Neuronal stem cell (in vitro differentiated cells): ENCODE measurements at regions not wholly inside any gene's neighbourhood (a gene's known extent, or its start where the extent isn't known, plus 50 kb on each side); places are given as distances from the start of the nearest gene placed in this dataset.
A peak's percentile ranks its signal among the peaks of the same experiment; 100 is the strongest.

Experiments used
- DNase-seq: peaks from one replicate; pipeline ENCODE4 v3.0.0-alpha.2; 2013; ENCODE audit warnings: low spot score
- H2AFZ ChIP-seq: one replicate; pipeline ENCODE4 v1.6.1; 2013; ENCODE audit warnings: mild to moderate bottlenecking, low read length, inconsistent platforms
- H2AK5ac ChIP-seq: 2 replicates; pipeline ENCODE4 v1.6.1; 2013; ENCODE audit warnings: low read depth, mild to moderate bottlenecking, inconsistent platforms, low read length, moderate library complexity, mixed read lengths
- H2BK120ac ChIP-seq: 2 replicates; pipeline ENCODE4 v1.6.1; 2013; ENCODE audit warnings: low read depth, mild to moderate bottlenecking, inconsistent platforms, low read length, moderate library complexity, mixed read lengths
- H2BK12ac ChIP-seq: one replicate; pipeline ENCODE4 v1.6.1; 2013; ENCODE audit warnings: low read length, inconsistent platforms
- H2BK15ac ChIP-seq: 2 replicates; pipeline ENCODE4 v1.6.1; 2013; ENCODE audit warnings: mild to moderate bottlenecking, low read length, inconsistent platforms, mixed read lengths
- H2BK5ac ChIP-seq: one replicate; pipeline ENCODE4 v1.6.1; 2013; ENCODE audit warnings: inconsistent platforms, mild to moderate bottlenecking, low read length, moderate library complexity
- H3K14ac ChIP-seq: one replicate; pipeline ENCODE4 v1.6.1; 2013; ENCODE audit warnings: low read length, inconsistent platforms
- H3K18ac ChIP-seq: 2 replicates; pipeline ENCODE4 v1.6.1; 2013; ENCODE audit warnings: low read length, inconsistent platforms
- H3K23ac ChIP-seq: 2 replicates; pipeline ENCODE4 v1.6.1; 2013; ENCODE audit warnings: low read depth, mild to moderate bottlenecking, mixed read lengths, low read length, inconsistent platforms; ENCODE audit not compliant: poor library complexity
- H3K27ac ChIP-seq: replicated peaks from 3 replicates; pipeline ENCODE4 v1.5.1; 2013; ENCODE audit warnings: low read length, inconsistent platforms
- H3K27me3 ChIP-seq, 3 experiments: 2 replicates each; pipeline ENCODE4 v1.6.1; 2013; ENCODE audit warnings: low read length in 3 of 3, mild to moderate bottlenecking in 2 of 3, inconsistent platforms in 1 of 3, low read depth in 1 of 3, mixed read lengths in 1 of 3, moderate library complexity in 1 of 3; ENCODE audit not compliant: control insufficient read depth in 3 of 3, insufficient read depth in 3 of 3
- H3K36me3 ChIP-seq, 2 donors: replicated peaks in 1 of 2; 2 replicates each; pipeline ENCODE4 v1.6.1; 2013; ENCODE audit warnings: low read length in 2 of 2; ENCODE audit not compliant: control insufficient read depth in 2 of 2, insufficient read depth in 2 of 2
- H3K4ac ChIP-seq: 2 replicates; pipeline ENCODE4 v1.6.1; 2013; ENCODE audit warnings: inconsistent platforms, mild to moderate bottlenecking, low read length, moderate library complexity
- H3K4me1 ChIP-seq, 2 donors: 1 replicate in 1 of 2; 2 replicates in 1 of 2; pipeline ENCODE4 v1.6.1; 2013; ENCODE audit warnings: low read length in 2 of 2, low read depth in 1 of 2; ENCODE audit not compliant: control insufficient read depth in 2 of 2, insufficient read depth in 1 of 2
- H3K4me2 ChIP-seq: one replicate; pipeline ENCODE4 v1.6.1; 2013; ENCODE audit warnings: mild to moderate bottlenecking, low read length, inconsistent platforms; ENCODE audit not compliant: insufficient read depth, poor library complexity, severe bottlenecking
- H3K4me3 ChIP-seq, 2 donors: 2 replicates each; pipeline ENCODE4 v1.5.1; 2013; ENCODE audit warnings: low read length in 2 of 2, mild to moderate bottlenecking in 2 of 2, inconsistent platforms in 1 of 2, moderate library complexity in 1 of 2
- H3K79me1 ChIP-seq: one replicate; pipeline ENCODE4 v1.6.1; 2013; ENCODE audit warnings: low read depth, mild to moderate bottlenecking, inconsistent platforms, low read length, moderate library complexity
- H3K9ac ChIP-seq: one replicate; pipeline ENCODE4 v1.6.1; 2013; ENCODE audit warnings: mild to moderate bottlenecking, low read depth, low read length, inconsistent platforms; ENCODE audit not compliant: poor library complexity
- H3K9me3 ChIP-seq, 2 donors: replicated peaks in 1 of 2; 2 replicates each; pipeline versions ENCODE3 to v1.6.1; 2013; ENCODE audit warnings: low read length in 2 of 2, mild to moderate bottlenecking in 2 of 2, inconsistent platforms in 1 of 2, low read depth in 1 of 2, mixed read lengths in 1 of 2, moderate library complexity in 1 of 2; ENCODE audit not compliant: control insufficient read depth in 2 of 2, insufficient read depth in 1 of 2
- H4K8ac ChIP-seq: one replicate; pipeline ENCODE4 v1.6.1; 2013; ENCODE audit warnings: low read depth, mild to moderate bottlenecking, inconsistent platforms, low read length, moderate library complexity
- H4K91ac ChIP-seq: one replicate; pipeline ENCODE4 v1.6.1; 2013; ENCODE audit warnings: low read length, low read depth, mild to moderate bottlenecking, inconsistent platforms; ENCODE audit not compliant: poor library complexity
- WGBS, 2 donors: extraction: QIAGEN DNeasy Blood & Tissue Kit; methylation state at CpG; one replicate each; pipeline ENCODE4 v1.1.7; 2013; ENCODE audit warnings: missing lambda C conversion rate in 2 of 2, mixed read lengths in 1 of 2; ENCODE audit not compliant: insufficient read length in 2 of 2, insufficient replicate concordance in 1 of 2; ENCODE audit errors: extremely low coverage in 2 of 2; 5-methylcytosine and 5-hydroxymethylcytosine counted together

- no peaks in the 10 kb centered on the region for H3K9me3 ChIP-seq
- H2BK120ac ChIP-seq, result no peak overlapping the region
- H3K23ac ChIP-seq, result no peak overlapping the region
- no peak overlapping the region for H2AFZ ChIP-seq
- peaks cover 4 to 7% of the 10 kb centered on the region in 2 donors for H3K4me1 ChIP-seq
- no CpG with 5 or more reads among the region's 2 CpGs for WGBS, 2 donors
- H2BK12ac ChIP-seq, result no peak overlapping the region
- no peak overlapping the region for H3K4me3 ChIP-seq
- no peak overlapping the region for H3K4ac ChIP-seq
- no peak overlapping the region for H2BK5ac ChIP-seq
- no peak overlapping the region for H3K27ac ChIP-seq
- H4K91ac ChIP-seq, result no peak overlapping the region
- no peak overlapping the region for H3K9ac ChIP-seq
- no peak overlapping the region for H3K18ac ChIP-seq
- no peaks in the 10 kb centered on the region for H3K79me1 ChIP-seq
- H3K36me3 ChIP-seq, result no peaks in the 10 kb centered on the region
- no peak overlapping the region for H2BK15ac ChIP-seq
- no peak overlapping the region for H4K8ac ChIP-seq
- no peaks in the 10 kb centered on the region for H3K27me3 ChIP-seq
- H3K14ac ChIP-seq, result no peak overlapping the region
- no peak for DNase-seq
- H3K4me2 ChIP-seq, result no peak overlapping the region
- no peak overlapping the region for H2AK5ac ChIP-seq
Measured at GRCh38 chr13:77460195-77460594, 75.3 kb upstream of the SCEL start.

- no peak overlapping the region for H4K91ac ChIP-seq
- H3K79me1 ChIP-seq, result no peaks in the 10 kb centered on the region
- no peak overlapping the region for H3K9ac ChIP-seq
- no peak overlapping the region for H3K18ac ChIP-seq
- H3K27ac ChIP-seq, result no peak overlapping the region
- no peaks in the 10 kb centered on the region for H3K36me3 ChIP-seq
- no peak overlapping the region for H3K4me2 ChIP-seq
- no peak overlapping the region for H3K4ac ChIP-seq
- no peak overlapping the region for H3K23ac ChIP-seq
- H3K4me1 ChIP-seq, result peaks cover 4 to 7% of the 10 kb centered on the region in 2 donors
- H3K4me3 ChIP-seq, result no peak overlapping the region
- peak overlapping the region; percentile 6 for H2AFZ ChIP-seq
- H3K14ac ChIP-seq, result no peak overlapping the region
- DNase-seq, result no peak
- no peak overlapping the region for H2BK15ac ChIP-seq
- WGBS, 2 donors, result no CpG with 5 or more reads among the region's 3 CpGs
- H4K8ac ChIP-seq, result no peak overlapping the region
- H3K9me3 ChIP-seq, result no peaks in the 10 kb centered on the region
- no peak overlapping the region for H2BK120ac ChIP-seq
- H2AK5ac ChIP-seq, result no peak overlapping the region
- no peak overlapping the region for H2BK5ac ChIP-seq
- H2BK12ac ChIP-seq, result no peak overlapping the region
- H3K27me3 ChIP-seq, result no peaks in the 10 kb centered on the region
Measured at GRCh38 chr13:77459592-77459991, 75.9 kb upstream of the SCEL start.

- Histone ChIP-seq H2AFZ (no peak overlapping the region), H3K27ac (no peak overlapping the region), H3K79me1 (no peaks in the 10 kb centered on the region), H2BK120ac (no peak overlapping the region), H3K9ac (no peak overlapping the region), H3K4ac (no peak overlapping the region), H3K4me2 (no peak overlapping the region), H3K9me3 (no peaks in the 10 kb centered on the region), H2BK15ac (no peak overlapping the region), H4K8ac (no peak overlapping the region), H3K23ac (no peak overlapping the region), H4K91ac (no peak overlapping the region), H3K14ac (no peak overlapping the region), H3K18ac (no peak overlapping the region), H2AK5ac (no peak overlapping the region), H3K36me3 (no peaks in the 10 kb centered on the region), H3K4me1 (peaks cover 4 to 7% of the 10 kb centered on the region in 2 donors), H3K27me3 (no peaks in the 10 kb centered on the region), H2BK5ac (no peak overlapping the region), H2BK12ac (no peak overlapping the region), H3K4me3 (no peak overlapping the region)
- WGBS, 2 donors, result no CpG with 5 or more reads among the region's 1 CpG
- DNase-seq, result no peak
Measured at GRCh38 chr13:77458736-77459135, 76.8 kb upstream of the SCEL start.

DNA sequence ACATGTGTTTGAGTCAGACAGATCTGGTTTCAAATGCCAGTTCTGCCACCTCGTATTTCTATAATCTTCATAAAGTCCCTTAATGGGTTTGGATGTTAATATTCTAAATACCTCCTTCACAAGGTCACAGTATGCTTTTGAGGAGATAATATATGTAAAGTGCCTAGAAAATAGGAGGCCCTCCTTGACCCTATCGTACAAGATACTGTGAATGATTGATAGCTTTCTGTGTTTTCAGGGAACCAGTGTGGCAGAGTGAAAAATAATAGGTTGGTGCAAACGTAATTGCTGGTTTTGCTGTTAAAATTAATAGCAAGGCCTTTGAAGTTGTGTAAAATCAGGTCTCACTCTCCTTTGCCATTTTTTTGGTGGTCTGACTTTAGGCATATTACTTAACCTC lies 77.5 kb upstream of the SCEL start:
- H3K27ac ChIP-seq, result no peak overlapping the region
- no peak overlapping the region for H4K91ac ChIP-seq
- no CpG with 5 or more reads among the region's 3 CpGs for WGBS, 2 donors
- no peaks in the 10 kb centered on the region for H3K27me3 ChIP-seq
- no peak overlapping the region for H2BK5ac ChIP-seq
- H3K14ac ChIP-seq, result no peak overlapping the region
- no peaks in the 10 kb centered on the region for H3K9me3 ChIP-seq
- H2BK15ac ChIP-seq, result no peak overlapping the region
- DNase-seq, result no peak
- H3K36me3 ChIP-seq, result no peaks in the 10 kb centered on the region
- no peak overlapping the region for H3K4me2 ChIP-seq
- no peak overlapping the region for H2AK5ac ChIP-seq
- H3K4me3 ChIP-seq, result no peak overlapping the region
- no peak overlapping the region for H3K18ac ChIP-seq
- no peak overlapping the region for H2BK12ac ChIP-seq
- H2BK120ac ChIP-seq, result no peak overlapping the region
- no peak overlapping the region for H3K23ac ChIP-seq
- no peak overlapping the region for H3K9ac ChIP-seq
- H4K8ac ChIP-seq, result no peak overlapping the region
- H3K79me1 ChIP-seq, result no peaks in the 10 kb centered on the region
- H2AFZ ChIP-seq, result no peak overlapping the region
- H3K4me1 ChIP-seq, result peaks cover 4 to 7% of the 10 kb centered on the region in 2 donors
- H3K4ac ChIP-seq, result no peak overlapping the region
